NT2/D1 (cell line): ENCODE measurements at regions not wholly inside any gene's neighbourhood (a gene's known extent, or its start where the extent isn't known, plus 50 kb on each side); places are given as distances from the start of the nearest gene placed in this dataset.

Experiments
- DNase-seq: peaks from one replicate; pipeline ENCODE4 v3.0.0-alpha.2; 2011; ENCODE audit warnings: low read depth, low spot score
- H3K27me3 ChIP-seq: 2 replicates; pipeline ENCODE4 v1.6.0; 2011; ENCODE audit warnings: mild to moderate bottlenecking; ENCODE audit not compliant: insufficient read length, insufficient read depth
- H3K36me3 ChIP-seq: 2 replicates; pipeline ENCODE4 v1.6.1; 2011; ENCODE audit warnings: mild to moderate bottlenecking, low read length, mixed read lengths; ENCODE audit not compliant: insufficient read depth, insufficient read length
- H3K4me1 ChIP-seq: 2 replicates; pipeline ENCODE4 v1.5.1; 2011; ENCODE audit not compliant: insufficient read depth, insufficient read length
- H3K4me3 ChIP-seq: 2 replicates; pipeline ENCODE4 v1.5.1; 2011; ENCODE audit warnings: low read depth; ENCODE audit not compliant: insufficient read length
- H3K9ac ChIP-seq: 2 replicates; pipeline ENCODE4 v1.6.0; 2011; ENCODE audit warnings: low read depth; ENCODE audit not compliant: insufficient read length
- H3K9me3 ChIP-seq: 2 replicates; pipeline ENCODE4 v1.5.1; 2011; ENCODE audit warnings: mild to moderate bottlenecking, low read length; ENCODE audit not compliant: insufficient read depth
- SUZ12 ChIP-seq: IDR thresholded peaks from 2 replicates; pipeline ENCODE4 v1.6.1; 2011; ENCODE audit not compliant: insufficient read length, insufficient read depth; ENCODE audit errors: extremely low read depth
- YY1 ChIP-seq: IDR thresholded peaks from 2 replicates; pipeline ENCODE4 v1.6.1; 2011; ENCODE audit not compliant: insufficient read length, insufficient read depth
- ZNF274 ChIP-seq: IDR thresholded peaks from 2 replicates; pipeline ENCODE4 v1.6.1; 2011; ENCODE audit warnings: mild to moderate bottlenecking, low read depth, low read length

- Histone ChIP-seq H3K4me1 (no peaks in the 10 kb centered on the region), H3K36me3 (no peaks in the 10 kb centered on the region), H3K4me3 (no peak overlapping the region), H3K9me3 (no peaks in the 10 kb centered on the region), H3K27me3 (no peaks in the 10 kb centered on the region), H3K9ac (no peak overlapping the region)
- TF ChIP-seq SUZ12 (no peak), ZNF274 (no peak), YY1 (no peak)
- DNase-seq: no peak
These were observed 467.0 kb downstream of the HTR1A start for GRCh38 chr5:63495225-63495624.

- H3K36me3 ChIP-seq: no peaks in the 10 kb centered on the region
- no peaks in the 10 kb centered on the region for H3K4me1 ChIP-seq
- no peaks in the 10 kb centered on the region for H3K27me3 ChIP-seq
- no peak overlapping the region for H3K9ac ChIP-seq
- no peak overlapping the region for H3K4me3 ChIP-seq
- H3K9me3 ChIP-seq: no peaks in the 10 kb centered on the region
- TF ChIP-seq YY1 (no peak), SUZ12 (no peak), ZNF274 (no peak)
- DNase-seq: no peak
These were observed 478.9 kb downstream of the HTR1A start for GRCh38 chr5:63483338-63483737.

GRCh38 chr5:63473335-63473967 is 488.8 kb downstream of the HTR1A start:
- no peak overlapping the region for H3K9ac ChIP-seq
- H3K4me3 ChIP-seq: no peak overlapping the region
- H3K9me3 ChIP-seq: no peaks in the 10 kb centered on the region
- no peak for TF ChIP-seq ZNF274
- no peak for TF ChIP-seq YY1
- no peak for TF ChIP-seq SUZ12
- DNase-seq: no peak
- H3K27me3 ChIP-seq: no peaks in the 10 kb centered on the region
- no peaks in the 10 kb centered on the region for H3K4me1 ChIP-seq
- H3K36me3 ChIP-seq: no peaks in the 10 kb centered on the region

GRCh38 chr5:63456279-63456678 is 506.0 kb downstream of the HTR1A start:
- no peaks in the 10 kb centered on the region for H3K4me1 ChIP-seq
- no peaks in the 10 kb centered on the region for H3K36me3 ChIP-seq
- H3K4me3 ChIP-seq: no peak overlapping the region
- TF ChIP-seq SUZ12: no peak
- no peak for DNase-seq
- no peak overlapping the region for H3K9ac ChIP-seq
- no peaks in the 10 kb centered on the region for H3K27me3 ChIP-seq
- no peaks in the 10 kb centered on the region for H3K9me3 ChIP-seq

- TF ChIP-seq ZNF274: no peak
- TF ChIP-seq SUZ12: no peak
- no peak for TF ChIP-seq YY1
- DNase-seq: no peak
- Histone ChIP-seq H3K9me3 (no peaks in the 10 kb centered on the region), H3K4me1 (no peaks in the 10 kb centered on the region), H3K4me3 (no peak overlapping the region), H3K36me3 (no peaks in the 10 kb centered on the region), H3K27me3 (no peaks in the 10 kb centered on the region), H3K9ac (no peak overlapping the region)
These were observed 511.1 kb downstream of the HTR1A start for GRCh38 chr5:63451188-63451587.

GRCh38 chr5:63439537-63439936 is 522.7 kb downstream of the HTR1A start:
- Histone ChIP-seq H3K9me3 (no peaks in the 10 kb centered on the region), H3K36me3 (no peaks in the 10 kb centered on the region), H3K27me3 (no peaks in the 10 kb centered on the region), H3K4me1 (no peaks in the 10 kb centered on the region), H3K9ac (no peak overlapping the region), H3K4me3 (no peak overlapping the region)
- TF ChIP-seq SUZ12 (no peak), ZNF274 (no peak), YY1 (no peak)
- DNase-seq: no peak

- Histone ChIP-seq H3K9ac (no peak overlapping the region), H3K27me3 (no peaks in the 10 kb centered on the region), H3K4me1 (no peaks in the 10 kb centered on the region), H3K9me3 (no peaks in the 10 kb centered on the region), H3K36me3 (no peaks in the 10 kb centered on the region), H3K4me3 (no peak overlapping the region)
- no peak for DNase-seq
- TF ChIP-seq ZNF274 (no peak), YY1 (no peak), SUZ12 (no peak)
These were observed 552.5 kb downstream of the HTR1A start for GRCh38 chr5:63409737-63410136.

- Histone ChIP-seq H3K36me3 (no peaks in the 10 kb centered on the region), H3K27me3 (no peaks in the 10 kb centered on the region), H3K9ac (no peak overlapping the region), H3K9me3 (no peaks in the 10 kb centered on the region), H3K4me1 (no peaks in the 10 kb centered on the region), H3K4me3 (no peak overlapping the region)
- DNase-seq: no peak
- TF ChIP-seq ZNF274 (no peak), YY1 (no peak), SUZ12 (no peak)
These were observed 553.3 kb downstream of the HTR1A start for GRCh38 chr5:63408984-63409383.
